ENCODE measurements at regions not wholly inside any gene's neighbourhood (a gene's known extent, or its start where the extent isn't known, plus 50 kb on each side); places are given as distances from the start of the nearest gene placed in this dataset.

DNA sequence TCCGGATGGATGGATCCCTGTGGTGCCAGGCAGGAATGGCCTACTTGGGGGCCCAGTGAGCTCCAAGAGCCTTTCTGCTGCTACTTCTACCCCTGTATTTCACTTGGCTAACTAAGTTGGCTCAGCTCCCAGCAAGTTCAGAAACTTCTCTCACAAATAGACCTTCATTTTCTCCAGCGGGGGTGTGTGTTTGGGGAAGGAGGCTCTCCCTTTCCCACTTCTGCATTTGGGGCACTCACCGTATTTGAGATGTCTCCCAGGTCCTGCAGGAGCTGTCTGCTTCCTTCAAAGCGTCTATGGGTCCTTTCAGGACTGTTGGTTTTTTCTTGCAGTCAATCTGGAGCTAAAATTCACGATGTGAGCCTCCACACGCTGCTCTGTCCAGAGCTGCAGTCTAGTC, 197.7 kb downstream of the SPANXN3 start:
- TF ChIP-seq, protein P1, sequence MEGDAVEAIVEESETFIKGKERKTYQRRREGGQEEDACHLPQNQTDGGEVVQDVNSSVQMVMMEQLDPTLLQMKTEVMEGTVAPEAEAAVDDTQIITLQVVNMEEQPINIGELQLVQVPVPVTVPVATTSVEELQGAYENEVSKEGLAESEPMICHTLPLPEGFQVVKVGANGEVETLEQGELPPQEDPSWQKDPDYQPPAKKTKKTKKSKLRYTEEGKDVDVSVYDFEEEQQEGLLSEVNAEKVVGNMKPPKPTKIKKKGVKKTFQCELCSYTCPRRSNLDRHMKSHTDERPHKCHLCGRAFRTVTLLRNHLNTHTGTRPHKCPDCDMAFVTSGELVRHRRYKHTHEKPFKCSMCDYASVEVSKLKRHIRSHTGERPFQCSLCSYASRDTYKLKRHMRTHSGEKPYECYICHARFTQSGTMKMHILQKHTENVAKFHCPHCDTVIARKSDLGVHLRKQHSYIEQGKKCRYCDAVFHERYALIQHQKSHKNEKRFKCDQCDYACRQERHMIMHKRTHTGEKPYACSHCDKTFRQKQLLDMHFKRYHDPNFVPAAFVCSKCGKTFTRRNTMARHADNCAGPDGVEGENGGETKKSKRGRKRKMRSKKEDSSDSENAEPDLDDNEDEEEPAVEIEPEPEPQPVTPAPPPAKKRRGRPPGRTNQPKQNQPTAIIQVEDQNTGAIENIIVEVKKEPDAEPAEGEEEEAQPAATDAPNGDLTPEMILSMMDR (IDR thresholded peaks at IDR 0.05 in 2 of 3, conservative IDR thresholded peaks at IDR 0.05 in 1 of 3; ENCODE audit: borderline replicate concordance in 1 of 3, insufficient read depth in 1 of 3, low read depth in 2 of 3, low read length in 2 of 3), result no peak
- TF ChIP-seq EZH2 (IDR thresholded peaks at IDR 0.05), result no peak
- TF ChIP-seq, protein P2, sequence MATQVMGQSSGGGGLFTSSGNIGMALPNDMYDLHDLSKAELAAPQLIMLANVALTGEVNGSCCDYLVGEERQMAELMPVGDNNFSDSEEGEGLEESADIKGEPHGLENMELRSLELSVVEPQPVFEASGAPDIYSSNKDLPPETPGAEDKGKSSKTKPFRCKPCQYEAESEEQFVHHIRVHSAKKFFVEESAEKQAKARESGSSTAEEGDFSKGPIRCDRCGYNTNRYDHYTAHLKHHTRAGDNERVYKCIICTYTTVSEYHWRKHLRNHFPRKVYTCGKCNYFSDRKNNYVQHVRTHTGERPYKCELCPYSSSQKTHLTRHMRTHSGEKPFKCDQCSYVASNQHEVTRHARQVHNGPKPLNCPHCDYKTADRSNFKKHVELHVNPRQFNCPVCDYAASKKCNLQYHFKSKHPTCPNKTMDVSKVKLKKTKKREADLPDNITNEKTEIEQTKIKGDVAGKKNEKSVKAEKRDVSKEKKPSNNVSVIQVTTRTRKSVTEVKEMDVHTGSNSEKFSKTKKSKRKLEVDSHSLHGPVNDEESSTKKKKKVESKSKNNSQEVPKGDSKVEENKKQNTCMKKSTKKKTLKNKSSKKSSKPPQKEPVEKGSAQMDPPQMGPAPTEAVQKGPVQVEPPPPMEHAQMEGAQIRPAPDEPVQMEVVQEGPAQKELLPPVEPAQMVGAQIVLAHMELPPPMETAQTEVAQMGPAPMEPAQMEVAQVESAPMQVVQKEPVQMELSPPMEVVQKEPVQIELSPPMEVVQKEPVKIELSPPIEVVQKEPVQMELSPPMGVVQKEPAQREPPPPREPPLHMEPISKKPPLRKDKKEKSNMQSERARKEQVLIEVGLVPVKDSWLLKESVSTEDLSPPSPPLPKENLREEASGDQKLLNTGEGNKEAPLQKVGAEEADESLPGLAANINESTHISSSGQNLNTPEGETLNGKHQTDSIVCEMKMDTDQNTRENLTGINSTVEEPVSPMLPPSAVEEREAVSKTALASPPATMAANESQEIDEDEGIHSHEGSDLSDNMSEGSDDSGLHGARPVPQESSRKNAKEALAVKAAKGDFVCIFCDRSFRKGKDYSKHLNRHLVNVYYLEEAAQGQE (IDR thresholded peaks at IDR 0.05; ENCODE audit: low read depth), result no peak
- TF ChIP-seq, protein P3, sequence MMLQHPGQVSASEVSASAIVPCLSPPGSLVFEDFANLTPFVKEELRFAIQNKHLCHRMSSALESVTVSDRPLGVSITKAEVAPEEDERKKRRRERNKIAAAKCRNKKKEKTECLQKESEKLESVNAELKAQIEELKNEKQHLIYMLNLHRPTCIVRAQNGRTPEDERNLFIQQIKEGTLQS (IDR thresholded peaks at IDR 0.05), result no peak
- no peak for TF ChIP-seq RAD21 (IDR thresholded peaks at IDR 0.05; ENCODE audit: low read depth)
- TF ChIP-seq POLR2A (IDR thresholded peaks at IDR 0.05; ENCODE audit: borderline replicate concordance, extremely low read depth, insufficient read depth, insufficient read length), result no peak
- no peak for TF ChIP-seq POLR2AphosphoS5 (IDR thresholded peaks at IDR 0.05; ENCODE audit: low read depth, low read length)
- no peak for TF ChIP-seq SIN3A (IDR thresholded peaks at IDR 0.05; ENCODE audit: low read depth)
- TF ChIP-seq SP1 (IDR thresholded peaks at IDR 0.05; ENCODE audit: low read depth), result no peak
- no peak for TF ChIP-seq EGR1 (IDR thresholded peaks at IDR 0.05; ENCODE audit: low read depth)

All from HCT116 (cell line).